ENCODE measurements at regions not wholly inside any gene's neighbourhood (a gene's known extent, or its start where the extent isn't known, plus 50 kb on each side); places are given as distances from the start of the nearest gene placed in this dataset.

GRCh38 chr5:74044936-74045335 lies 418.9 kb downstream of the ARHGEF28 start:
- Histone ChIP-seq H3K4me3 (ENCODE audit: low read depth in 1 of 2, low read length in 1 of 2) (no peak overlapping the region), H3K27me3 (no peaks in the 10 kb centered on the region), H3K4me1 (ENCODE audit: control insufficient read depth in 1 of 2, insufficient read depth in 1 of 2, low read depth in 1 of 2, low read length in 1 of 2) (no peaks in the 10 kb centered on the region), H3K27ac (no peak overlapping the region), H3K9me3 (no peaks in the 10 kb centered on the region), H3K36me3 (no peaks in the 10 kb centered on the region)
- TF ChIP-seq CTCF (IDR thresholded peaks at IDR 0.05), result no peak

- H3K27me3 ChIP-seq, result no peaks in the 10 kb centered on the region
- no peak for TF ChIP-seq CTCF (IDR thresholded peaks at IDR 0.05)
- H3K4me1 ChIP-seq (ENCODE audit: control insufficient read depth in 1 of 2, insufficient read depth in 1 of 2, low read depth in 1 of 2, low read length in 1 of 2), result no peaks in the 10 kb centered on the region
- no peak overlapping the region for H3K27ac ChIP-seq
- H3K4me3 ChIP-seq (ENCODE audit: low read depth in 1 of 2, low read length in 1 of 2), result no peak overlapping the region
- no peaks in the 10 kb centered on the region for H3K36me3 ChIP-seq
- H3K9me3 ChIP-seq, result no peaks in the 10 kb centered on the region
These were observed 417.0 kb downstream of the ARHGEF28 start for GRCh38 chr5:74042959-74043358.

GRCh38 chr5:74042559-74042958 lies 416.6 kb downstream of the ARHGEF28 start:
- no peak overlapping the region for H3K4me3 ChIP-seq (ENCODE audit: low read depth in 1 of 2, low read length in 1 of 2)
- TF ChIP-seq CTCF (IDR thresholded peaks at IDR 0.05), result no peak

GRCh38 chr5:74041913-74042312 lies 415.9 kb downstream of the ARHGEF28 start:
- Histone ChIP-seq H3K36me3 (no peaks in the 10 kb centered on the region), H3K27ac (no peak overlapping the region), H3K27me3 (no peaks in the 10 kb centered on the region), H3K9me3 (no peaks in the 10 kb centered on the region), H3K4me3 (ENCODE audit: low read depth in 1 of 2, low read length in 1 of 2) (no peak overlapping the region), H3K4me1 (ENCODE audit: control insufficient read depth in 1 of 2, insufficient read depth in 1 of 2, low read depth in 1 of 2, low read length in 1 of 2) (no peaks in the 10 kb centered on the region)
- TF ChIP-seq CTCF (IDR thresholded peaks at IDR 0.05), result no peak

More at GRCh38 chr5:74042559-74042958, 416.6 kb downstream of the ARHGEF28 start:
- Histone ChIP-seq H3K4me1 (ENCODE audit: control insufficient read depth in 1 of 2, insufficient read depth in 1 of 2, low read depth in 1 of 2, low read length in 1 of 2) (no peaks in the 10 kb centered on the region), H3K9me3 (no peaks in the 10 kb centered on the region), H3K36me3 (no peaks in the 10 kb centered on the region), H3K27me3 (no peaks in the 10 kb centered on the region), H3K27ac (no peak overlapping the region)

GRCh38 chr5:74040811-74041491 lies 415.0 kb downstream of the ARHGEF28 start:
- no peaks in the 10 kb centered on the region for H3K9me3 ChIP-seq
- H3K36me3 ChIP-seq, result no peaks in the 10 kb centered on the region
- no peaks in the 10 kb centered on the region for H3K27me3 ChIP-seq
- no peak for TF ChIP-seq CTCF (IDR thresholded peaks at IDR 0.05)
- no peak overlapping the region for H3K4me3 ChIP-seq (ENCODE audit: low read depth in 1 of 2, low read length in 1 of 2)
- no peaks in the 10 kb centered on the region for H3K4me1 ChIP-seq (ENCODE audit: control insufficient read depth in 1 of 2, insufficient read depth in 1 of 2, low read depth in 1 of 2, low read length in 1 of 2)
- H3K27ac ChIP-seq, result no peak overlapping the region

Data from neutrophil (primary cell).